Subcutaneous abdominal adipose tissue (tissue), 5 donors: ENCODE measurements at regions not wholly inside any gene's neighbourhood (a gene's known extent, or its start where the extent isn't known, plus 50 kb on each side); places are given as distances from the start of the nearest gene placed in this dataset.

Source experiments
- H3K27ac ChIP-seq: one replicate; pipeline ENCODE4 v1.7.0; 2013; ENCODE audit warnings: low read depth, mild to moderate bottlenecking, inconsistent platforms, low read length, moderate library complexity
- H3K27me3 ChIP-seq, 5 donors: one replicate each; pipeline ENCODE4 v1.7.0; 2013; ENCODE audit warnings: low read length in 5 of 5, inconsistent platforms in 1 of 5; ENCODE audit not compliant: control insufficient read depth in 5 of 5, insufficient read depth in 4 of 5
- H3K36me3 ChIP-seq, 5 donors: one replicate each; pipeline ENCODE4 v1.7.0; 2013; ENCODE audit warnings: low read length in 5 of 5; ENCODE audit not compliant: control insufficient read depth in 5 of 5, insufficient read depth in 5 of 5
- H3K4me1 ChIP-seq, 5 donors: one replicate each; pipeline ENCODE4 v1.7.0; 2013; ENCODE audit warnings: low read length in 5 of 5, mild to moderate bottlenecking in 3 of 5, moderate library complexity in 1 of 5; ENCODE audit not compliant: control insufficient read depth in 5 of 5, insufficient read depth in 5 of 5
- H3K4me3 ChIP-seq, 5 donors: one replicate each; pipeline ENCODE4 v1.7.0; 2013; ENCODE audit warnings: low read length in 5 of 5, low read depth in 1 of 5
- H3K9ac ChIP-seq, 5 donors: one replicate each; pipeline ENCODE4 v1.7.0; 2013; ENCODE audit warnings: low read length in 5 of 5, mild to moderate bottlenecking in 4 of 5, moderate library complexity in 3 of 5
- H3K9me3 ChIP-seq, 5 donors: one replicate each; pipeline ENCODE4 v1.7.0; 2013; ENCODE audit warnings: low read length in 5 of 5; ENCODE audit not compliant: control insufficient read depth in 5 of 5
- donor health status: healthy.
- donor health status: healthy.
- donor health status: healthy.
- donor health status: healthy.
- donor health status: healthy.

DNA sequence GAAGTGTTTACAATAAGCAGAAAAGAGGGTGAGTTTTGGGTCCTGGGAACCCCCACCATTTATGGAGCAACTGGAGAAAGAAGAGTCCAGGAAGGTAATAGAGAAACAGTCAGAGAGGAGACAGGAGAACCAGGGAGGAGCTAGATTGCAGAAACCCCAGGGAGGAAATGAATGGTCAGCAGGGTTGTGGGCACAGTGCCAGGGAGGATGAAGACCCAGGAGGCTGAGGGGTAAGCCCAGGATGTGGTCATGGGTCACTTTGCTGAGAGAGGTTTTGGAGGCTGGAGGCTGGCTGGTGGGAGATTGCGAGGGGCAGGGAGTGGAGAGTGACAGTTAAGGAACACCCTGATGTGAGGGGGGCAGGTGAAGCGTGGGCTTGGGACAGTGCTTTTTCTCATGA lies 169.9 kb upstream of the CSF3R start:
- H3K36me3 ChIP-seq, result no peaks in the 10 kb centered on the region
- no peak overlapping the region for H3K4me3 ChIP-seq
- no peaks in the 10 kb centered on the region for H3K9me3 ChIP-seq
- peaks cover 0 to 32% (median 20%) of the 10 kb centered on the region in 5 donors for H3K27me3 ChIP-seq
- no peak overlapping the region for H3K27ac ChIP-seq
- no peak overlapping the region for H3K9ac ChIP-seq
- H3K4me1 ChIP-seq, result no peaks in the 10 kb centered on the region

DNA sequence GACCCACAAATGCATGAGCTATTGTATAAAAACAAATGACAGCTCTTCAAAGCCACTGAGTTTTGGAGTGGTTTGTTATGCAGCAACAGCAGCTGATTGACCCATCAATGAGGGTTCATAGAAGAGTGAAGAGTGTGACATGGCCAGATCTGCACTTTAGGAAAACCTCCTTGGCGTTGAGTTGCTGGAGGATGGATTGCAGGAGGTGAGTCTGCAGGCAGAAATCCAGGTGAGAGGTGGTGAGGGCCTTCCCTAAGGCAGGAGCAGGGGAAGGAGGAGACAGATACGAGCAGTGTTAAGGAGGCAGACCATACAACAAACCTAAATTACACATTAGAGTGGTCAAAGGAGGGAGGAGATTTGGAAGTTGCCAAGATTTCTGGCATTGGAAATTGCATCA lies 169.3 kb upstream of the CSF3R start:
- Histone ChIP-seq H3K27me3 (peaks cover 0 to 32% (median 23%) of the 10 kb centered on the region in 5 donors), H3K9me3 (no peaks in the 10 kb centered on the region), H3K4me1 (no peaks in the 10 kb centered on the region), H3K27ac (no peak overlapping the region), H3K9ac (no peak overlapping the region), H3K36me3 (no peaks in the 10 kb centered on the region), H3K4me3 (no peak overlapping the region)

DNA sequence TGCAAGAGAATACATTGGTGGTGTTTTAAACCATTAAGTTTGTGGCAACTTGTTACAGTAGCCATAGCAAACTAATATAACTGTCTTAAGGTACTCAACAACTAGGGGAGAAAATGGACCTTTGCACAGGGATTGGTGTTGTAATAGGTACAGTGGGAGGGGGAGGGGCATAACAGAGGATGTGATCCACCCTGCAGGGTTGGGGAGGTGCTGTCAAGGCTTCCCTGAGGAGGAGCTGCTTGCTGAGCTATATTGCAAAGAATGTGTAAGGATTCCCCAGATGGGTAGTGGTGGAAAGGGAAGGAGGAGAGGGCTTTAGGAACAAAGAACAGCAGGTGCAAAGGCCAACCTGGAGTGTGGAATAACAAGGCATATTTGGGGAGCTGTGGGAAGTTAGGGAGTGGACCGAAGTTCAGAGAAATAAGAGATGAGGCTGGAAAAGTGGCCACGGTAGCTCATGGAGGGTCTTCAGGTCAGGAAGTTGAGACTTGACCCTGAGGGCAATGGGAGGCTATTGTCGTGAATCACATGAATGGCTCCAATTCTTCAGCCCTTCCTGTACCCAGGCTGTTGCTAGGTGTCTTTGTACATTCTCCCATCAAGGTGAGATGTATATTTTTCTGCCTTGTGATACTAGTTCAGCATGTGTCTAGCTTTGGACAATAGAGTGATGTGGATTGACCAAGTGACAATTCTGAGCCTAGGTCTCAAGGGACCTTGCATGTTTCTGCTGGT lies 168.6 kb upstream of the CSF3R start:
- Histone ChIP-seq H3K27me3 (peaks cover 0 to 33% (median 24%) of the 10 kb centered on the region in 5 donors), H3K9me3 (no peaks in the 10 kb centered on the region), H3K27ac (no peak overlapping the region), H3K36me3 (no peaks in the 10 kb centered on the region), H3K9ac (no peak overlapping the region), H3K4me1 (no peaks in the 10 kb centered on the region), H3K4me3 (no peak overlapping the region)

DNA sequence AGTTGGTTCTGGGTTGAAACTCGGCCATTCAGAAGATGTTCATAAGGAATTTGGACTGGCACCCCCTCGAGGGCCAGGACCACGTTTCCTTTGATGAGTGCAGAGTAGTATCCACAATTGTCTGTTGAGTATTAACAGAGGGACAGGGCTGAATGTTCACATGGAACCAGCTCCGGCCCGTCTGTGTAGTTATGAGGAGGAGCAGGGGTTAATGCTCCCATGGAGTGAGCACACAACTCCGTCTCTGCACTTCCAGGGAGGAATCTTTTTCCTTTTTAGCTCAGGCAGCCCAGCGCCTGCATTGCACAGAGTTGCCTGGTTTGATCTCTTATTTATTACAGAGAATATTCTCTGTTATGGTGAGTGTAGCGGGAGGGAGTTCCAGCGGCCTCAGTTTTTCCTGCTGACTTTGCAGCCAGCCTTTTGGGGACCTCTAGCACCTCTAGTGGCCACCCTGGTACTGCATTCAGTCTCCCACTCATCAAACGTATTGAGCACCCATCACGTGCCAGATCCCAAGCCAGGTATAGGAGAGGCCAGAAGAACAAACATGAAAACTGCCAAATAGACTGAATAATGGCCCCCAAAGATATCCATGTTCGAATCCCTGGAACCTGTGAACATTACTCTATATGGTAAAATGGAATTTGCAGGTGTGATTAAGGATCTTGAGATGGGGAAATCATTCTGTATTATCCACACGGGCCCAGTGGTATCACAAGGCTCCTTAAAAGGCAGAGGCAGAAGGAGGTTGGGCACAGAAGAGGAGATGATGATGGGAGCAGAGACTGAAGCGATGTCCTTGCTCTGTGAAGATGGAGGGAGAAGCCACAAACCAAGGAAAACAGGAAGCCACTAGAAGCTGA lies 167.7 kb upstream of the CSF3R start:
- no peak overlapping the region for H3K27ac ChIP-seq
- H3K9me3 ChIP-seq, result no peaks in the 10 kb centered on the region
- no peaks in the 10 kb centered on the region for H3K4me1 ChIP-seq
- no peaks in the 10 kb centered on the region for H3K36me3 ChIP-seq
- H3K27me3 ChIP-seq, result peaks cover 0 to 36% (median 23%) of the 10 kb centered on the region in 5 donors
- H3K4me3 ChIP-seq, result no peak overlapping the region
- no peak overlapping the region for H3K9ac ChIP-seq

DNA sequence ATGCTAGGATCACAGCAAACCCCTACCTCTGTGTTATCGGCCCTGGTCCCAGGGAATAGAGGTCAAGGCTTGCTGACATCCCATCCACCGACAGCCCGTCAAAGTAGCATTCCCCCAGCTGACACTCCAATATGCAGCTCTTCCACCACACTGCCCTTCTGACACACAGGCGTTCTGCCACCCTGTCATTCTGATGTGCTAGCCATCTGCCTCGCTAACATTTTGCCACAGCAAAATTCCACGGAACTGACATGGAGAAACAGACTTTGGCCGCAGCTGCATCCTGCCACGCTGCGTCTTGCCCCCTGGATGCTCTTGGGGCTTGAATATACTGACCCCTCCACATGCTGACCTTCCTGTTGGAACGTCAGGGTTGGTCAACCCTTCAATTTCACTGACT lies 163.2 kb upstream of the CSF3R start:
- no peak overlapping the region for H3K9ac ChIP-seq
- H3K9me3 ChIP-seq, result no peaks in the 10 kb centered on the region
- no peaks in the 10 kb centered on the region for H3K4me1 ChIP-seq
- peaks cover 0 to 29% (median 13%) of the 10 kb centered on the region in 5 donors for H3K27me3 ChIP-seq
- no peak overlapping the region for H3K27ac ChIP-seq
- no peak overlapping the region for H3K4me3 ChIP-seq
- H3K36me3 ChIP-seq, result no peaks in the 10 kb centered on the region

DNA sequence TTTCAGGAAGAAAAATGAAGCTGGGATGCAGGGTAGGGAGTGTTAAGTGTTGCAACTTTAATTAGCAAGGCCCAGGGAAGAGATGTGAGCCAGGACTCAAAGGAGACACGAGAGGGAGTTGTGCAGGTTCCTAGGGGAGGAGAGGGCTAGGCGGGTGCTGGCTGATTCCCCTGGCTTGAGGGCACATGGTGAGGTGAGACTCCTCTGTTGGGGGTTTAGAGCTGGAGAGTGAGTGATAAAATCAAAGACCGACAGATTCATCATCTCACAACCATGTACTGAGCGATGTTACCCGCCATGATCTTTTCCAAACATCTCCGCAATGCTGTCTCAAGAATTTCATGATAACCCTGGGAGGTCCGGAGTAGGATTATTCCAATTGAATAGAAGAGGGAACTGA lies 161.8 kb upstream of the CSF3R start:
- no peak overlapping the region for H3K4me3 ChIP-seq
- H3K27ac ChIP-seq, result no peak overlapping the region
- peaks cover 0 to 25% (median 11%) of the 10 kb centered on the region in 5 donors for H3K27me3 ChIP-seq
- no peak overlapping the region for H3K9ac ChIP-seq
- H3K4me1 ChIP-seq, result no peaks in the 10 kb centered on the region
- H3K9me3 ChIP-seq, result no peaks in the 10 kb centered on the region
- H3K36me3 ChIP-seq, result no peaks in the 10 kb centered on the region

DNA sequence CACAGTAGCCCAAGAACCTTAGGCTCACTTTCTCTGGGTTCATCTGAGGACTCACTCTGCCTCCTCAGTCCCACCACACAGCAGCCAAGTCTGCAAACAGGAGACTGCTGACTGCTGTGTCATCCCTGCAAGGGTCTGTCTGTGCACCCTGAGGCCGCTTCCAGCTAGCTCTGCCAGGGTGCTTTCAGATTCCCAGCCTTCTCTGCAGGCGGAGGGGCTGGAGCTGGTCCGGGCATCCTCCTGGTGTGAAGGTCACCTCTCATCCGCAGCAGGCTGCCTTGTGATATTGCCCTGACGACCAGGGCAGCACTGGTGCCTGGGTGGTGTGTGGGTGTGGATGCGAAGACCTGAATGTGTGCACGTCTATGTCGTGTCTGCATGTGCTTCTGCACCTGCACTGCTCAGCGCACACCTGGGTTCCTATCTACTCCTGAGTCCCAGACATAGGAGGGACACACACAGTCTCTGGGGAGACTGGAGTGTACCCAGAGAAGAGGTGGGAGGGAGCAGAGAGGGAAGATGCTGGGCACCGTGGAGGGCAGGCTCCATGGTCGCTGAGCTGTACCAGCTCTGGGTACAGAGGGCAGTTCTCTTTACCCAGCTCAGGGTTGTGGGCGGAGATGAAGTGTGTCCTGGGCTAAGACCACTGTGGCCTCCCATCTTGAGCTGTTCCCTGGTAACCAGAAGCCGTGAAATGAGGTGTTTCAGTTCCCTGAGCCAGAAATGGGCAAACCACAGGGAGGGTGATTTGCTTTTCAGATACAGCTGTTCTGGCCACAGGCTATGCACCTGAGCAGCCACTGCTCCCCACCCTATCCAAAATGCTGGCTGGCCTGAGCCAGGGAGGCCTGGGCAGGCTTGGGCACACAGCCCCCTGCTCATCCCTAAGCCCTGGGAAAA lies 160.9 kb upstream of the CSF3R start:
- peaks cover 0 to 25% (median 11%) of the 10 kb centered on the region in 5 donors for H3K27me3 ChIP-seq
- H3K4me1 ChIP-seq, result no peaks in the 10 kb centered on the region
- no peaks in the 10 kb centered on the region for H3K9me3 ChIP-seq
- H3K4me3 ChIP-seq, result no peak overlapping the region
- no peak overlapping the region for H3K27ac ChIP-seq
- H3K36me3 ChIP-seq, result no peaks in the 10 kb centered on the region
- no peak overlapping the region for H3K9ac ChIP-seq

DNA sequence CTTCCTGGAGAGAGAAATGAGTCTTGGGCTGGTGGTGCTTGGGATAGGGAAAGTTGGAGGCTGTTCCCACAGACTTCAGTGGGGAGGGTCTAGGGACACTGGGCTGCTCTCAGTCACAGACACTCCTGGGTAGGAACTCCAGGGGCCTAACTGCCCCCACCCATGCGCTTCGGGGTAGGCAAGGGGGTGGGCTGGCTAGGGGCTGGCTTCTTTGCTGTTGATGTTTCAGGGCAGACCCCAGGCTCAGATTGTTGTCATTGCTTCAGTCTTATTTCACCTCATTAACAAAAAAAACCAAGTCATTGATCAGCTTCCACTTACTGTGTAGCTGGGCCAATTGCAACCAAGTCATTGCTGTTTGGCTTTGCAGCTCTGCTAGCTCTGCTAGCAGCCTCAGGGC lies 160.1 kb upstream of the CSF3R start:
- H3K9me3 ChIP-seq, result no peaks in the 10 kb centered on the region
- H3K27ac ChIP-seq, result no peak overlapping the region
- H3K4me3 ChIP-seq, result no peak overlapping the region
- no peaks in the 10 kb centered on the region for H3K4me1 ChIP-seq
- H3K36me3 ChIP-seq, result no peaks in the 10 kb centered on the region
- no peak overlapping the region for H3K9ac ChIP-seq
- H3K27me3 ChIP-seq, result peaks cover 0 to 26% (median 12%) of the 10 kb centered on the region in 5 donors

DNA sequence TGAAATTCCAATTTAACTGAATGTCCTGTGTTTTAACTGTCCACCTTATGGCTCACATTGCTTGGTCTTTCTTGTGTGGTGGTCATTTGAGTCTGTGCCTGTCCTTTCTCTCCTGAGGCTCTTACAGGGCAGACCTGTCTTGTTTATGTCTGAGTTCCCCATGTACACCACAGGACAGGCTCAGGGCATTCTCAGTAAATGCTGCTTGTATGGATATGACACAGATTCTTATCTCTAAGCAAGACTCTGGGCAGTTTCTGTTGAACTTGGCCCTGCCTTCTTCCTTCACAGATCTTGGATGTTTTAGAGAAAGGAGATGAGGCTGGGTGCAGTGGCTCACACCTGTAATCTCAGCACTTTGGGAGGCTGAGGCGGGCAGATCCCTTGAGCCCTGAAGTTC lies 159.1 kb upstream of the CSF3R start:
- no peak overlapping the region for H3K27ac ChIP-seq
- peaks cover 1 to 28% (median 16%) of the 10 kb centered on the region in 5 donors for H3K27me3 ChIP-seq
- no peaks in the 10 kb centered on the region for H3K36me3 ChIP-seq
- no peak overlapping the region for H3K9ac ChIP-seq
- H3K4me3 ChIP-seq, result no peak overlapping the region
- no peaks in the 10 kb centered on the region for H3K4me1 ChIP-seq
- no peaks in the 10 kb centered on the region for H3K9me3 ChIP-seq
